HEK293T (cell line): ENCODE measurements at regions not wholly inside any gene's neighbourhood (a gene's known extent, or its start where the extent isn't known, plus 50 kb on each side); places are given as distances from the start of the nearest gene placed in this dataset.

Source experiments
- CTCF ChIA-PET: fragments of 350-600 bp; formaldehyde crosslinking; extraction: SDS; loops from one replicate; lab custom pipeline; 2021; ENCODE audit warnings: antibody characterized with exemption, inconsistent platforms; lab: Yijun Ruan, JAX
- POLR2A ChIA-PET: fragments of 350-600 bp; formaldehyde crosslinking; extraction: SDS; loops from one replicate; lab custom pipeline; 2020; ENCODE audit warnings: antibody characterized with exemption, inconsistent platforms; lab: Yijun Ruan, JAX
- DNase-seq: peaks from one replicate; pipeline ENCODE4 v3.0.0; 2012; ENCODE audit warnings: mixed read lengths; ENCODE audit errors: extremely low spot score
- ARNT ChIP-seq: fragments of 450-650 bp; IDR thresholded peaks from 2 replicates; pipeline ENCODE4 v1.6.1; 2017; ENCODE audit warnings: mild to moderate bottlenecking
- BHLHE40 ChIP-seq: fragments of 450-650 bp; IDR thresholded peaks from 2 replicates; pipeline ENCODE4 v1.6.1; 2016; ENCODE audit warnings: mild to moderate bottlenecking, moderate library complexity, borderline replicate concordance
- CTBP1 ChIP-seq: fragments of 450-650 bp; IDR thresholded peaks from 2 replicates; pipeline ENCODE4 v1.6.1; 2016; ENCODE audit warnings: borderline replicate concordance
- ELF4 ChIP-seq: fragments of 450-650 bp; IDR thresholded peaks from 2 replicates; pipeline ENCODE4 v1.6.1; 2017; ENCODE audit warnings: antibody characterized with exemption
- FOXA1 ChIP-seq: fragments of 450-650 bp; IDR thresholded peaks from 2 replicates; pipeline ENCODE4 v1.6.1; 2016; ENCODE audit warnings: mild to moderate bottlenecking
- FOXK2 ChIP-seq: fragments of 450-650 bp; IDR thresholded peaks from 2 replicates; pipeline ENCODE4 v1.6.1; 2016; ENCODE audit warnings: mild to moderate bottlenecking
- FOXM1 ChIP-seq: fragments of 450-650 bp; IDR thresholded peaks from 2 replicates; pipeline ENCODE4 v1.6.1; 2017; ENCODE audit warnings: mild to moderate bottlenecking, borderline replicate concordance
- HDGF ChIP-seq: fragments of 450-650 bp; IDR thresholded peaks from 2 replicates; pipeline ENCODE4 v1.6.1; 2017; ENCODE audit warnings: antibody characterized with exemption, borderline replicate concordance
- L3MBTL2 ChIP-seq: fragments of 450-650 bp; conservative IDR thresholded peaks from 2 replicates; pipeline ENCODE4 v1.6.1; 2016; ENCODE audit warnings: mild to moderate bottlenecking
- LEF1 ChIP-seq: fragments of 450-650 bp; IDR thresholded peaks from 2 replicates; pipeline ENCODE4 v1.6.1; 2017; ENCODE audit warnings: mild to moderate bottlenecking, borderline replicate concordance
- NFRKB ChIP-seq: fragments of 450-650 bp; IDR thresholded peaks from 2 replicates; pipeline ENCODE4 v1.6.1; 2016; ENCODE audit warnings: mild to moderate bottlenecking, moderate library complexity
- SP1 ChIP-seq: fragments of 450-650 bp; IDR thresholded peaks from 2 replicates; pipeline ENCODE4 v1.6.1; 2017
- SUZ12 ChIP-seq: fragments of 450-650 bp; IDR thresholded peaks from 2 replicates; pipeline ENCODE4 v1.6.1; 2016; ENCODE audit warnings: mild to moderate bottlenecking
- TARDBP ChIP-seq: fragments of 450-650 bp; IDR thresholded peaks from 2 replicates; pipeline ENCODE4 v1.6.1; 2016
- ZNF384 ChIP-seq: fragments of 450-650 bp; IDR thresholded peaks from 2 replicates; pipeline ENCODE4 v1.6.1; 2016
- TF ChIP-seq, protein P1 (sequence below): fragments of 450-650 bp; IDR thresholded peaks from 2 replicates; pipeline ENCODE4 v1.6.1; 2016

DNA sequence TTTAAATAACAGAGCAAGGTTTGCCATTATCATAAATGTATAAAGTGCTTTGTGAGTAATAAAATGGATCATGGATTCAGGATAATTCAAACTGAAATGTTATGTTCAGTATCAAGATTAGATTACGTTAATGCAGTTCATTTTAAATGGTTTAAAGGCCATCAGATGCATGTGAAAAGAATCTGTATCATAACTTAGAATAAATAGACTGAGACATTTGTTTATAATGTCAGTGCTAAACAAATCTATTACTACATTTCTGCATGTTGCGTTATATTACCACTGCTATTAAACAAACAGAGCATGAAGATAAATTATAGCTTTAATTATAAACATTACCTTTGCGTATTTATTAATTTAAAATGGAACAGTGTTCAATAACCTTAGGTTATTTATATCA is 160.2 kb downstream of the TOX3 start:
- ChIA-PET CTCF (no interaction called here), POLR2A (interaction anchor here (0.7 kb wide), 1 partner anchor 397 kb away, joined by 3 read pairs; no protein-coding TSS in a partner anchor)
- no peak for DNase-seq
- TF ChIP-seq SP1: no peak
- no peak for TF ChIP-seq FOXK2
- TF ChIP-seq ZNF384: no peak
- TF ChIP-seq ARNT: no peak
- TF ChIP-seq FOXM1: no peak
- no peak for TF ChIP-seq L3MBTL2
- no peak for TF ChIP-seq HDGF
- TF ChIP-seq, protein P1, sequence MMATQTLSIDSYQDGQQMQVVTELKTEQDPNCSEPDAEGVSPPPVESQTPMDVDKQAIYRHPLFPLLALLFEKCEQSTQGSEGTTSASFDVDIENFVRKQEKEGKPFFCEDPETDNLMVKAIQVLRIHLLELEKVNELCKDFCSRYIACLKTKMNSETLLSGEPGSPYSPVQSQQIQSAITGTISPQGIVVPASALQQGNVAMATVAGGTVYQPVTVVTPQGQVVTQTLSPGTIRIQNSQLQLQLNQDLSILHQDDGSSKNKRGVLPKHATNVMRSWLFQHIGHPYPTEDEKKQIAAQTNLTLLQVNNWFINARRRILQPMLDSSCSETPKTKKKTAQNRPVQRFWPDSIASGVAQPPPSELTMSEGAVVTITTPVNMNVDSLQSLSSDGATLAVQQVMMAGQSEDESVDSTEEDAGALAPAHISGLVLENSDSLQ: no peak
- TF ChIP-seq TARDBP: no peak
- TF ChIP-seq LEF1: no peak
- no peak for TF ChIP-seq SUZ12
- TF ChIP-seq ELF4: no peak
- TF ChIP-seq NFRKB: no peak
- no peak for TF ChIP-seq FOXA1

- ChIA-PET POLR2A (no interaction called here), CTCF (no interaction called here)
- TF ChIP-seq, protein P1: no peak
- TF ChIP-seq SUZ12: no peak
- TF ChIP-seq FOXA1: no peak
- no peak for TF ChIP-seq ZNF384
- no peak for TF ChIP-seq ELF4
- TF ChIP-seq CTBP1: no peak
- DNase-seq: no peak
Measured at GRCh38 chr16:52384378-52384777, 162.6 kb downstream of the TOX3 start.

DNA sequence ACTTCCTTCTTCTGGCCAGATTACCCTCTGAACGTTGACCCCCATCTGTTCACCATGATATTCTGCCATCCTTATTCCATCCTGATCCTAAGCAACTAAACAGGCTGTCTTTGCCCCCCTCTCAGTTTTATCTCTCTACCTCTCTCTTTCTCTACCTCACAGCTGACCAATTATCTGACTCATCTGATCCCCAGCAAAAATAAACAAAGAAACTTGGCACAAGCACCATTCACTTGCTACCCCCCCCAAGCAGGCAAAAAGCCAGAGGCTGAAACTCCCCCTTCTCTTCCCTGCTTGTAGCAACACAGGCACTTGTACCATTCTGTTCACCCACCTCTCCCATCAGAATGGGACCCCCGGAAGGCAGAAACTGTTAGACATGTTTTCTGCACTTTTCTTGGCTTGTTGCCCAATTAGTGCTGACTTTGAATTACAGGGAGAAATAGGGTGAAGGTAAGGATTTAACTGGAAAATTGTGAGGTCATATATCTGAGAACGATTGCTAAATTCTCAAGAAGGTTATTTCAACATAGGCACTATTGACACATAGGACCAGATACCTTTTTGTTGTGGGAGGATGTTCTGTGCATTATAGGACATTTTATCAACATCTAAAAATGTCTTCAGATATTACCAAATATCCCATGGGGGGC is 163.2 kb downstream of the TOX3 start:
- POLR2A ChIA-PET: no interaction called here
- CTCF ChIA-PET: interaction anchor here (0.8 kb wide), 1 partner anchor 77 kb away, joined by 3 read pairs; no protein-coding TSS in a partner anchor
- no peak for DNase-seq
- TF ChIP-seq SUZ12: no peak
- no peak for TF ChIP-seq BHLHE40
- TF ChIP-seq TARDBP: no peak
- no peak for TF ChIP-seq LEF1
- no peak for TF ChIP-seq FOXM1
- no peak for TF ChIP-seq HDGF
- no peak for TF ChIP-seq CTBP1
- TF ChIP-seq L3MBTL2: no peak
- TF ChIP-seq SP1: no peak
- TF ChIP-seq ZNF384: no peak

DNA sequence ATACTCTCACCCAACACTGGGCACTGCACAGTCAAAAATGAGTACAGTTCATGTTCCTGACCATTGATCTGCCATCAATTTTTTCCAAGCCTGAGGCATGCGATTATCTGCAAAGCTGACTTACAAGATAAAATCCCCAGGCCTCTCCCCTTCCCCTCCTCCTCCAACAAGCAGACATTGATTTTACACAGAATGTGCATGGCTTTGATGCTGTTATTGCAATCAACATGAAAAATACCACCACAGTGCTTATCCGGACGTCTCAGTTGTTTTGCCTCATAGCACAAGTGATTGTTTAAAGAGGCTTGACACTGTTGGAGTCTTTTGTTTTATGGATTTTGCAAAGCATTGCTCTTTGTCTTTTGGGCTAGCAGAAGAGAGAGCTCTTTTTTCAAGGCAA is 163.8 kb downstream of the TOX3 start:
- no peak for TF ChIP-seq FOXM1
- TF ChIP-seq FOXA1: no peak
- TF ChIP-seq TARDBP: no peak
- no peak for TF ChIP-seq ELF4
- no peak for TF ChIP-seq FOXK2
- TF ChIP-seq NFRKB: no peak
- TF ChIP-seq HDGF: no peak
- no peak for TF ChIP-seq SP1
- TF ChIP-seq LEF1: no peak
- TF ChIP-seq, protein P1: no peak
- no peak for TF ChIP-seq ZNF384
- no peak for TF ChIP-seq BHLHE40
- TF ChIP-seq CTBP1: no peak
- no peak for TF ChIP-seq SUZ12
- TF ChIP-seq L3MBTL2: no peak
- no peak for TF ChIP-seq ARNT
- DNase-seq: no peak
- POLR2A ChIA-PET: no interaction called here
- CTCF ChIA-PET: interaction anchor here (0.8 kb wide), 1 partner anchor 76 kb away, joined by 3 read pairs; no protein-coding TSS in a partner anchor

DNA sequence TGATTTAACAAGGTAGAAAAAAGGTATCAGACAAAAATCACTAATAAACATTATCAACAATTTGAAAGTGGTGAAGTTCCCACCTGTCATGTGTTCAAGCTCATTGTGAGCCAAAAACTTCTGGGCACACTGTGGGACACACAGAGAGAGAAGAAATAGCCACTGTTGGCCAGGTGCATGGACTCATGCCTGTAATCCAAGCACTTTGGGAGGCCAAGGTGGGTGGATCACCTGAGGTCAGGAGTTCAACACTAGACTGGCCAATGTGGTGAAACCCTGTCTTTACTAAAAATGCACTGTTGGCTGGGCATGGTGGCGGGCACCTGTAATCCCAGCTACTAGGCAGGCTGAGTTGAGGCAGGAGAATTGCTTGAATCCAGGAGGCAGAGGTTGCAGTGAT is 167.4 kb downstream of the TOX3 start:
- POLR2A ChIA-PET: no interaction called here
- no peak for DNase-seq
- no peak for TF ChIP-seq ZNF384
- no peak for TF ChIP-seq L3MBTL2
- TF ChIP-seq TARDBP: no peak
- TF ChIP-seq BHLHE40: no peak
- no peak for TF ChIP-seq NFRKB
- CTCF ChIA-PET: no interaction called here

DNA sequence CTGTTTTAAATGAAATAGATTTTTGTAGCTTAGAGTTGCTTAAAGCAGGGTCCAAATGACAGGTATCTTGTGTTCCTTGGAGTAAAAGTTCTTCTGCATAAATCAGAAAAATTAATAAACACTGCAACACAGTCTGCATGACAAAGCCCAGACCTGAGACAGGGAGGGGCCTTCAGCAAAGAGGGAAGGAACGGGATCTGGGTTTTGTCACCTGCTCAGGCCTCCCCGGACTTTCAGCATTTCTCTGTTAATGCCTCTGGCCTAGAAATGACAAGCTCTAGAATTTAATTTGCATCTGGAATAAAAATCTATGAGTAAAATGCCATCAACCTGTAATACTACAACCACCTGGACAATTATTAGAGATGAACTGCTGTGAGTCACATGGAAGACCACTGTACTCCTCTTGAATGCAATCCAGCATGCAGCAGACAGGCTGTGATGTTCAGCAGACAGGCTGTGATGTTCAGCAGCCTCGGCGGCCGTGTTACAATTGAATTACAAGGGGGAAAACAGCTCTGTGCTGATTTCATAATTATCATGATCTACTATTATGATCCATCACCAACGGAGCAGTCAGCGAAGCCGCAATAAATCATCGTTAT is 170.2 kb downstream of the TOX3 start:
- ChIA-PET CTCF (interaction anchor here (0.6 kb wide), 1 partner anchor 77 kb away, joined by 4 read pairs; no protein-coding TSS in a partner anchor), POLR2A (no interaction called here)
- DNase-seq: no peak
- no peak for TF ChIP-seq L3MBTL2
